NCI-H460 (cell line): ENCODE measurements at regions not wholly inside any gene's neighbourhood (a gene's known extent, or its start where the extent isn't known, plus 50 kb on each side); places are given as distances from the start of the nearest gene placed in this dataset.
A peak's percentile ranks its signal among the peaks of the same experiment; 100 is the strongest.
"Not testable (repeated sequence)": the region's sequence is repeated elsewhere in the genome, so short reads cannot be mapped to it uniquely, and the experiment has no call there.

Source experiments
- DNase-seq: peaks from one replicate; pipeline ENCODE4 v3.0.0-alpha.2; 2016; ENCODE audit warnings: low read depth; ENCODE audit errors: extremely low read depth

DNA sequence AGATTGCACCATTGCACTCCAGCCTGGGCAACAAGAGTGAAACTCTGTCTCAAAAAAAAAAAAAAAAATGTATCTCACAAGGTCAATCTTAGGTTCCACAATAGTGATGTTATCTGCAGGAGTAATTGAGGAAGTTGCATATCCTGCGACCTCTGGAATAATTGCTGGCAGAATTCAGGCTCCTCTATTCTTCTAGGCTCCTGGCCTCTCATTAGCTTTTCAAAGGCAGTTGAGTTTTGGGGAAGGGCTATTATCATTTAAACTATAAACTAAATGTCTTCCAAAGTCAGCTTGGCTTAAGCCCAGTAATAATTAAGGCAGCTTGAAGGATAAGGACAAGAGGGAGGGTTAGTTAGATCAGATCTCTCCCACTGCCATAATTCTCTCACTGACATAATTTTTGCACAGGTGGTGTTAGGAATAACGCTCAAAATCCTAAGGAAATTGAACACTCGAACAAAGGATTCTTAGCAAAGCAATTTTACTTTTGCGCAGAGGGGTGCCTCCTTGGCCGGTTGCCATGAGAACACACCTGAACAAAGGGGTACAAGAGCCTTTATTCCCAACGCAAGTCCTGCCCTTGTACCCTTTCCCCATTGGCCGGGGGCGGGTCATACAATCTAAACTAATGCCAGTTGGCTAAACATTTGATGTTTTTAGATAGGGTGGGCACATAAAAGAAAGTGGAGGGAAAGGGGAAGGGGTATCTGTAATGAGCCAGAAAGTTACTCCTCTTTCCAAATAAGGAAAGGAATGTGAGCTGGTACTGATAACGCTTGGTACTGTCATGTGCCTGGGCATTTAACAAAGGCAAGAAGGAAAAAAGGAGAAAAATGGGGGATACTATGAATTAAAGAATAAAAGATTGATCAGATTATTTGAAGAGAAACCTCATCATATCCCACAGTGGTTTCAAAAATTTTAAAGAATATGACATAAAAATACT lies 106.4 kb upstream of the CCNG1 start:
- no peak for DNase-seq

DNA sequence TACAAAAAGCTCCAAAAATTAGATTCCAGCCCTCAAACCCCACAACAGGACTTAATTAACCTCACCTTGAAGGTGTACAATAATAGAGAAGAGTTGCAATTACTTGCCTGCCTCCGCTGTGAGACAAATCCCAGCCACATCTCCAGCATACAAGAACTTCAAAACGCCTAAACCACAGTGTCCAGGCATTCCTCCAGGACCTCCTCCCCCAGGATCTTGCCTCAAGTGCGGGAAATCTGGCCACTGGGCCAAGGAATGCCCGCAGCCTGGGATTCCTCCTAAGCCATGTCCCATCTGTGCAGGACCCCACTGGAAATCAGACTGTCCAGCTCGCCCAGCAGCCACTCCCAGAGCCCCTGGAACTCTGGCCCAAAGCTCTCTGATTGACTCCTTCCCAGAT lies 101.3 kb upstream of the CCNG1 start:
- DNase-seq = not testable (repeated sequence)

DNA sequence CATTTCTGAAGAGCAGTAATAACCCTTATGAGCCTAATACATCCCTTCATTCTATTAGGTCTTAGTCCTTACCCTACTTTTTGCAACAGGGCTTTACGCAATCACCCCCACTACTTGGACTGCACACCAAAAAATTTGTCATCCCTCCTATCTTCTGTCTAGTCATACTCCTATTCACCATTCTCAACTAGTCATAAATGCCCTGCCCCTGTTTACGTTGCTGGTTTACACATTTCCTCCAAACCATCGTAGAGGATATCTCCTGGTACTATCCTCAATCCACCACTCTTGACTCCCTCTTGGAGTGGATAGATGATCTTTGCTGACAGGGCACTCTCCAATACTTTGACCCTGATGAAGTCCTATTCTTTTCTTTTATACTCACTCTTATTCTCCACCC lies 98.2 kb upstream of the CCNG1 start:
- DNase-seq = no peak

DNA sequence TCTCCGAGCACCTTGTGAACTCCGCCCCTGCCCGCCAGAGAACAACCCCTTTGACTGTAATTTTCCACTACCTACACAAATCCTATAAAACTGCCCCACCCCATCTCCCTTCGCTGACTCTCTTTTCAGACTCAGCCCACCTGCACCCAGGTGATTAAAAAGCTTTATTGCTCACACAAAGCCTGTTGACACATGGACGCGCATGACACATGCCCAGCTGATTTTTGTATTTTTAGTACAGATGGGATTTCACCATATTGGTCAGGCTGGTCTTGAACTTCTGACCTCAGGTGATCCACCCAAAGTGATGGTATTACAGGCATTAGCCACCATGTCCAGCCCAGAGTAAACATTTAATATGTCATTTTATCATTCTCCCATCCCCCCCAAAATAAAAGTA lies 97.0 kb upstream of the CCNG1 start:
- not testable (repeated sequence) for DNase-seq

DNA sequence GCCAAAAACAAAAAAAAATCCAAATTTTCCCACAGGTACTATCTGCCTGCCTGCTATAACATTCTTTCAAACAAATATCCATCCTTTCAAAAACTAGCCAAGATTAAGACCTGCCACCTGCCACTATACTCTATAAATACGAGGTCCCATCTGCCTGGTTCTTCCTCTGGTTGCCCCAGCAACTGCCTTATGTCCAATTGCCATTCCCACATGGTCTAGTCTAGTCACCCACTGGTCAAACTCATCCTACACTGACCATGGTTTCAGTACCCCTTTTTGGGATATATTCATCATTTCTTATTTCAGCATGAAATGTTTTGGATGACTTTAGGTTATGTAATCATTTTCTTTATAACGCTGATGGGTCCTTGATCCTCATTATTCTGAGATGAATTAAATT lies 95.1 kb upstream of the CCNG1 start:
- no peak for DNase-seq

DNA sequence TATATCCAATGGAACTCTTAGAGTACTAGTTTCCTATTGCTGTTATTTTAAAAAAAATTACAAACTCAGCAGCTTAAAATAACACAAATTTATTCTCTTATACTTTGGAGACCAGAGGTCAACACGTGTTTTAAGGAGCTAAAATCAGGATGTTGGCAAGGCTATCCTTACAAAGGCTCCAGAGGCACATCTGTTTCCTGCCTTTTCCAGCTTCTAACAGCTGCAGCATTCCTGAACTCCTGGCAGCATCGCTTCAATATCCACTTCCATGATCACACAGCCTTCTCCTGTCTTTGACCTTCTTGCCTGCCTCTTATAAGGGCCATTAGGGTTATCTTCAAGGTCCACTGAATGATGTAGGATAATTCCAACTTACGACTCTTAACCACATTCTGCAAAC lies 92.2 kb upstream of the CCNG1 start:
- DNase-seq = no peak

DNA sequence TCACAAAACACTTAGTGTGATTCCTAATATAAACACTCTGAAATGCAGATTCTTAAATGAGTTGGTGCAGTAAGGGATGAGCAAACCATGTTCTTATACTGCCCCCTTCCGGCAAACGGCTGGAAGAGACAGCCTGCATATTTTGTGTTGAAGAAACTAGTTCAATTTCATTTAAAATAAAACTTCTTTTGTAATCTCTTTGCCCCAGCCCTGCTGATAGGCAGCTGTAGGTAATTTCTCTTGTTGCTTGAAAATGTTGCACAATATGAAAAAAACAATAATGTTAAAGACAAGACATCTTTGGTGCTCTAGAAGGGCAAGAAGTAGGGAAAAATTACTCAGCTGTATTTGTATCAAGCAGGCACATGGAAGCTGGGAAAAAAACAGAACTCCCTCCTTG lies 89.7 kb upstream of the CCNG1 start:
- peak; percentile 61 for DNase-seq

DNA sequence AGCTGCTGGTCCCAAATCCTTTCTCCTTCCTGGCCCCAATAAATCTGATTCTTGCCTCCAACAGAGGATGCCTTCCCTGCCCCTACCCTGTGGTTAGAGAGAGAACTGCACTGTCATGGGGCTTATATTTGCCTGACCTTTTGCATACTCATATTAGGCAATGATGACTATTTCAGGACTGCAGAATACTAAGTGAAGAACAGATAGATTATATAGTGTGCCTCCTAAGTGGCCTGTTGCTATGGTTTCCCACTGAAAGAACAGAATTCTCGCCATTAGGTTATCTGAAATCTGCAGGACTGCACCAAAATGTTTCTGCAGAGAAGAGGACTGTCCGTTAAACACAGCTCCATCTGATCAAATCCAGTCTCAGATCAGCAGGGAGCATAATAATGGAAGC lies 87.3 kb upstream of the CCNG1 start:
- DNase-seq = peak; percentile 20

DNA sequence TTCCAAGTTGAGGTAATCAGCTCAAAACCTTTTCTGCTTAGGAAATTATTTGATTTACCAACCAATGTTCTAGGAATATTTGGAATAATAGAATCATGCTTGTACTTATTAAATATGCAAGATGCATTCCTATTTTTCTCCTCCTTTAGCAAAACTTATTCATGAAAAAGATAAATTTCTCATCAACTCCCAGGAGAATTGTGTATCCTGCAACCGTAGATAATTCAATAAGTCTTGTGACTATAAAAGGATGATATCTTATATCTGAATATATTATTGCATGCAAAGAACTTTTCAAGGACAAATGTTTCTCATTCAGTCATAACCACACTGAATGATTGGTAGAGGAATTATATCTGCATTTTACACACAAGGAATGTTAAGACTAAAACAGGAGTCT lies 84.9 kb upstream of the CCNG1 start:
- DNase-seq = no peak

DNA sequence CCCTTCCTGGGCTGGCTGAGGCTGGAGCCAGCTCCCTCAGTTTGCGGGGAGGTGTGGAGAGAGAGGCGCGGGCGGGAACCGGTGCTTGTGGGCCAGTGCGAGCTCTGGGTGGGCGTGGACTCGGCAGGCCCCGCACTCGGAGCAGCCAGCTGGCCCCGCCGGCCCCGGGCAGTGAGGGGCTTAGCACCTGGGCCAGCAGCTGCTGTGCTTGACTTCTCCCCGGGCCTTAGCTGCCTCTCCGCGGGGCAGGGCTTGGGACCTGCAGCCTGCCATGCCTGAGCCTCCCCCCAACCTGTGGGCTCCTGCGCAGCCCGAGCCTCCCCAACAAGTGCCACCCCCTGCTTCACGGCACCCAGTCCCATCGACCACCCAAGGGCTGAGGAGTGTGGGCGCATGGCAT lies 81.6 kb upstream of the CCNG1 start:
- not testable (repeated sequence) for DNase-seq

DNA sequence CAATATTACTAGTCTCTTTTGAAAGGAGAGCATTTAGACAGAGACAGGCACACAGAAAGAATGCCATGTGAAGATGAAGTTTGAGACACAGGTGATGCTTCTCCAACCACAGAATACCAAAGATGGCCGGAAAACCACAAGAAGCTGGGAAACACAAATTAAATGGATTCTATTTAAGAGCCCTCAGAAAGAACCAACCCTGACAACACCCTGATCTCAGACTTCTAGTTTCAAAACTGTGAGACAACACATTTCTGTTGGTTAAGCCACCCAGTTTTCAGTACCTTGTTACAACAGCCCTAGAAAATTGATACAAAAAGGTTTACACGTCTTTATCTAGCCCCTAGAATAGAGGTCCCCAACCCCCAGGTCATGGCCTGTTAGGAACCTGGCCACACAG lies 79.8 kb upstream of the CCNG1 start:
- DNase-seq = no peak

DNA sequence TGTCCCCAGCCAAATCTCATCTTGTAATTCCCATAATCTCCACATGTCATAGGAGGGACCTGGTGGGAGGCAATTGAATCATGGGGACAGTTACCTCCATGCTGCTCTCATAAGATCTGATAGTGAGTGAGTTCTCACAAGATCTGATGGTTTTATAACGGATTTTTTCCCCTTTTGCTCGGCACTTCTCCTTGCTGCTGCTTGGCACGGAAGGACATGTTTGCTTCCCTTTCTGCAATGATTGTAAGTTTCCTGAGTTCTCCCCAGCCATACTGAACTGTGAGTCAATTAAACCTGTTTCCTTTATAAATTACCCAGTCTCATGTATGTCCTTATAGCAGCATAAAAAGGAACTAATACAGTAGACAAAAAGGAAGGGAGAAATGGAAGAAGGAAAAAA lies 76.7 kb upstream of the CCNG1 start:
- no peak for DNase-seq

DNA sequence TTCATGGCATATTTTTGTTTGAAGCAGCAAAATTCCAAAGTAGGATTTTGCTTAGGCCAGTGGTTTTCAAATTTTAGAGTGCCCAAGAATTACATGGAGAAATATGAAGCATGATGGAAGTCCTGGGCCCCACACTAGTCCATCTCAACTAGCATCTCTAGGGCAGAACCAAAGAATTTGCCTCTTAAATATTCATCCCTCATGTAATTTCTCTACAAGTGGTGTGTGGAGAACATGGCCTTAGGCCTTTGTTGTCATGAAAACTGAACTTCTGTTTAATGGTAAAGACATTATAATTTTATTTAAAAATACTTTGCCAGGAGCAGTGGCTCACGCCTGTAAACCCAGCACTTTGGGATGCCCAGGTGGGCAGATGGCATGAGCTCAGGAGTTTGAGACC lies 75.9 kb upstream of the CCNG1 start:
- no peak for DNase-seq

DNA sequence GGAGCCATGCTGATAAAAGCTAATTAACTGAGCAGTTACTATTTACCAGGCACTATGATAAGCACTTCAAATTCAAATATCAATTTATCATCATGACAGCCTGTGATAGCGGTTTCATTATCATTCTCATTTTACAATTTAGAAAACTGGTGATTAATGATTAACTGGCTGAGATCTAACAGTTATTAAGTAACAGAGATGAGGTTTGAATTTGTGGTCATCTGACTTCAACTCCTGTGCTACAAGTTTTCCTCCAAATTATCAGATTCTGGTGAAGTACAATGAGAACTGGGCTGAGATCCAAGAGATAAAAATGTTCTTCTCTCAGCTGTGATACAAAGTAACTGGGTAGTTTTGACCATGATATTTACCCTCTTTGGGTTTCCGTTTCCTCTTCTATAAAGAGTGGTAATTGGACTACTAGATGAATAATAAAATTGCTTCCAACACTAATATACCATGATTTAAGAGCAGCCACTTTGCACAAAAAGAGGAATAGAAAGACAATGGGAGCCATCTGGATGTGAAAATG lies 74.5 kb upstream of the CCNG1 start:
- no peak for DNase-seq

DNA sequence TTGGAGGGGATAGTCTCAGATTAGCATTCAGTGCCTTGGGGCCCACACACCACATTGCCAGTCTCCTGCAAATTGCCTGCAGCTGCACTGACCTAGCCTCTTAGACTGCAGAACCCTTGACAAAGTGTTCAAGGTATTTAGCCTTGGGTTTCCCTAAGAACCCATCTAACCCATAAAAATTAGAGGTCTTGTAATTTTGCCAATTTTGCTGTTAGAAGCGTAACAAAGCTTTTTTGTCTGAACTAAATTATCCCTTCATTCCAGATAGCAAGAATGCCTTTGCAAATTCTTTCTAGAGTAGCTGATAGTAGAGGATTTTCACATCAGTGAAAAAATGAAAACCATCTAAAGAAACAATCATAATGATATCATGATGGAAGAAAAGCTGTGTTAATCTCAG lies 74.0 kb upstream of the CCNG1 start:
- DNase-seq = no peak

DNA sequence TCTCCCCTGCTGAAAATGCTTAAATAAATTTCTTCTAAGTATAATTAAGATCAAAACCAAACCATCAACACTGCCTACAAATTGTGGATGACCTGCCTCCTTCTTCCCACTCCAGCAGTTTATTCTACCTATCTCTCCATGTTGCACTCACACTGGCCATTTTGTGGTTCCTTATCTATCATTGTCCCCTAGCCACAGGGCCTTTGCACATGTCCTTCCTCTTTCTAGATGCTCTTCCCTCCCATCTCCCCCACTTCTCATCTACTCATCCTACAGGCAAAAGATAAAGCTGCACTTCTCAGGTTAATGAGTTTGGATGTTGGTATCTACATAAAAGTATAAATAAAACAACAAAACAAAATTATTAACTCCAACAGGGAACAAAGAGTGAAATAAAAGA lies 70.6 kb upstream of the CCNG1 start:
- no peak for DNase-seq

DNA sequence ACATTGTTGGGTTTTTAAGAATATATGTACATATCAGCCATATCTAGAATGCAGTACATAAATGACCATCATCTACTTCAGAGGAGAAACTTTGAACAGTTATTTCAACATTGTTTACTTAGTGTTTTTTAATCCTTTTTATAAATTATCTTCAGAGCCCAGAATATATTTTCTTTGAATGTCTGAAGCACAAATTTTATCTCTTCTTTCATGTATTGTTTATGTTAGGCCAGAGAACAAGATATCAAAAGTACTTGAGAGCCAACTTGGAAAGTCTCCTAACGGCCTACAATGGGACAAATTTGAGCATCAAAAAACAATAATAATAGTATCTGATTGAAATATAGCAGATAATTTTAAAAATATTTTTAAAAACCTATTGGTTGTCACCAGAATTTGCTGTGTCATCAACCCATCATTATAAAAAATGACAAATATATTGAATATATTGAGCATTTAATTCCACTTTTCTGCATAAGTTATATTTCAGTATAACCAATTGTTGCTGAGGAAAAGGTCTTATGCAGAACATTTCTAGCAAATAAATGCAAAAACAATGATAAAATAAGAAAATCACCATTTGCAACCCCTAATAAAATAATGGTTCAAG lies 67.5 kb upstream of the CCNG1 start:
- no peak for DNase-seq

DNA sequence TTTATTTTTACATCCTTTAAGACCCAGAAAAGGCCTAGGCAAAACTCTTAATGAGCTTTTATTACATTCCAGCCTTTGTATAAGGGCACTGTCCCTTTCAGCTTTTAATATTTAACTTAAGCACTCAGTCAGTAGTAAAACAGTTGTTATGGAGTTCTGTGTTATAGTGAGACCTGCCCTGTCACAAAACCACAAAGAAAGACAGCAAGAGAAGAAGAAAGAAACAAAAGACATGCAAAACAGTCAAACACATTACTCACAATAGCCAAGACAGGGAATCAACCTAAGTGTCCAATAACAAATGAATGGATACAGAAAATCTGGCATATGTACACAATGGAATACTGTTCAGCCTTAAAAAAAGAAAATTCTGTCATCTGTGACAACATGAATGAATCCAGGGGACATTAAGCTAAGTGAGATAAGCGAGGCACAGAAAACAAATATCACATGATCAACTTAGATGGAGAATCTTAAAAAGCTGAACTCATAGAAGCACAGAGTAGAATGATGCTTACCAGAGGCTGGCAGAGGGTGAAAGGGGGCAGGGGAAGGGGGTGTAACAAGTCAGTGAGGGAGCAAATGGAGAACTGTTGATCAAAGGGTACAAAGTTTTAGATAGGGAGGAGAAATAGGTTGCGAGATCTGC lies 63.8 kb upstream of the CCNG1 start:
- no peak for DNase-seq

DNA sequence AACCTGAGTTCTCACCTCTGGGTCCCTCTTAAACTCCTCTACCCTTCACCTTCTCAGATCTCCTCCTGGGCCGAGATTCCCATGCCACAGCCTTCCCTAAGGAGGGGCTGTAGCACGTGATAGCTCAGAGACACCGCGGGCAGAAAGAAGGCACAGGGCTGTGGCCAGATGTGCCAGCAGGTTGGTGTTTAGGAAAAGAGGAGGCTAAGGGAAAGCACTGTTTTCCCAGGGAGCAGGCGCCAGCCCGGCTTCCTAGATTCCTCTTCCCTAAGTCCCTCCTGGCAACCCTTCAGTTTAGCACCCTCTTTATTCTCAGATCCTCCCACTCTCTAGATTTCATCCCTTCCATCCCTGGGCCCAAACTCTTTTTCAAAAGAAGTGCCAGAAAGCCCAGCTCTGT lies 59.4 kb upstream of the CCNG1 start:
- DNase-seq = no peak

DNA sequence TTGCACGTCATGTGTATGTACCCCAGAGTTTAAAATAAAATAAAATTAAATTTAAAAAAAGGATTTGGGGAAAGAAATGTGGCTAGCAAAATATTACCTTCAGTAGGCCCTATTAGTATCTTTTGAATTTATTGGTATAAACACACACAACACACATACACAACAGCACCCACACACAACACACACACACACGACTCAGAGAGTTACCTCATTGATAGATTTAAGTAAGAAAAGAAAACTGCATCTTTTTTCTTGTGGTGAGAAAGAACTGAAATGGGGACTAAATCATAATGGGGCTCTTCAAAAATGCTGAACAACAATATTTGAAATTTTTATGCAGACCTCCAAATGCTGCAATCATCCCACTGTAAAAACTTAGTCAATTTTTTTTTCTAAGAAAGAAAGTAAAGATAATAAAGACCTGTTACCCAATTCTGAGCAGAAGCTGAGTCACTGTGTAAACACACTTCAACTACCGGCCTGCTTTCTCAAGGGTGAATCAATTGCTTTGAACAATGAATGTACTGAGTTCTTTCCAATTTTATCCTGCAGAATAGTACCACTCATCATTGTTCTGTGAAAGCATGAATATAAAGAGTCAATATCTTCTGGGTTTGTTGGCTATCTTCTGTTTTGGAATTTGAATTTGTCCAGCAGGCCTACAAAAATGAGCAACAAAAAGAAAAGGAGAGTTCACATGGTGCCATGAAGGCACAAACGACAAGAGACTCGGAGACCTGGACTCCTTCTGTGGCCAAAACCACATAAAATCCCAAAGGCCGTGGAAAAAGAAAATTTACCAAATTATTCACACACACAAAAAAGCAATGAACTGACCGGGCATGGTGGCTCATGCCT lies 57.9 kb upstream of the CCNG1 start:
- peak; percentile 76 for DNase-seq

DNA sequence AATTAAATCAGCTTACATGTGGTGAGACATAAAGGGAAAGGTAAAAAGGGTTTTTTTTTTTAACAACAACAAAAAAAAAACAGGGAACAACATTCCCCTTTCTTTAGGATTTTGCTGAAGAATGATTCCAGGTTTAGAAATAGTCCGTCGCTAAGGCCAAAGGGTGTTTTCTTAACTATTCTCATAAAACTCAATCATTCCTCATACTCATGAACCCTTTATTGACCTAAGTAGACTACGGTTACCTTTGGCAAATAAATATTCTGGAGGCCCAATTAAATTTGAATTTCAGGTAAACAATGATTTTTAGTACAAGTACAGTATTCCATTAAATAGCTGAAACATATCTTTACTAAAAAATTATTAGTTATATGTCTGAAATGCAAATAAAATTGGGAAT lies 55.6 kb upstream of the CCNG1 start:
- no peak for DNase-seq
